GM15510 (cell line): ENCODE measurements at regions not wholly inside any gene's neighbourhood (a gene's known extent, or its start where the extent isn't known, plus 50 kb on each side); places are given as distances from the start of the nearest gene placed in this dataset.

Experiments used
- POLR2A ChIP-seq: IDR thresholded peaks from 3 replicates; pipeline ENCODE4 v1.6.1; 2011; ENCODE audit warnings: borderline replicate concordance; ENCODE audit not compliant: insufficient read length; ENCODE audit errors: extremely low read depth

GRCh38 chr6:56806368-56806767, 148.5 kb upstream of the BEND6 start:
- no peak for TF ChIP-seq POLR2A

- no peak for TF ChIP-seq POLR2A
Observed at GRCh38 chr6:56804996-56805395, 149.9 kb upstream of the BEND6 start.

- TF ChIP-seq POLR2A, result no peak
Observed at GRCh38 chr6:56803594-56803993, 151.3 kb upstream of the BEND6 start.

- no peak for TF ChIP-seq POLR2A
Observed at GRCh38 chr6:56802584-56802983, 152.3 kb upstream of the BEND6 start.

- no peak for TF ChIP-seq POLR2A
Observed at GRCh38 chr6:56799989-56800388, 154.9 kb upstream of the BEND6 start.

- TF ChIP-seq POLR2A, result no peak
Observed at GRCh38 chr6:56798163-56798562, 155.5 kb upstream of the DST start.

GRCh38 chr6:56796196-56796532, 153.5 kb upstream of the DST start:
- TF ChIP-seq POLR2A, result no peak

- TF ChIP-seq POLR2A, result no peak
Observed at GRCh38 chr6:56795466-56796195, 152.9 kb upstream of the DST start.

- TF ChIP-seq POLR2A, result no peak
Observed at GRCh38 chr6:56794421-56794820, 151.7 kb upstream of the DST start.

GRCh38 chr6:56793938-56794337, 151.2 kb upstream of the DST start:
- no peak for TF ChIP-seq POLR2A

- no peak for TF ChIP-seq POLR2A
Observed at GRCh38 chr6:56790414-56790813, 147.7 kb upstream of the DST start.

GRCh38 chr6:56789879-56790278, 147.2 kb upstream of the DST start:
- no peak for TF ChIP-seq POLR2A

- TF ChIP-seq POLR2A, result no peak
Observed at GRCh38 chr6:56789342-56789741, 146.7 kb upstream of the DST start.

GRCh38 chr6:56787209-56787608, 144.5 kb upstream of the DST start:
- TF ChIP-seq POLR2A, result no peak

- no peak for TF ChIP-seq POLR2A
Observed at GRCh38 chr6:56786256-56786655, 143.6 kb upstream of the DST start.

GRCh38 chr6:56775498-56776166, 132.9 kb upstream of the DST start:
- TF ChIP-seq POLR2A, result no peak

GRCh38 chr6:56772737-56773184, 130.1 kb upstream of the DST start:
- TF ChIP-seq POLR2A, result no peak

GRCh38 chr6:56771929-56772607, 129.4 kb upstream of the DST start:
- TF ChIP-seq POLR2A, result no peak
